SK-N-MC (cell line): ENCODE measurements at regions not wholly inside any gene's neighbourhood (a gene's known extent, or its start where the extent isn't known, plus 50 kb on each side); places are given as distances from the start of the nearest gene placed in this dataset.

Experiments used
- EZH2 ChIP-seq: fragments of 200-600 bp; sonication (generic); IDR thresholded peaks from one replicate; pipeline ENCODE4 v1.6.1; 2017; ENCODE audit warnings: antibody characterized with exemption
- POLR2AphosphoS5 ChIP-seq: IDR thresholded peaks from 2 replicates; pipeline ENCODE4 v1.6.1; 2012; ENCODE audit warnings: mild to moderate bottlenecking, low read depth, low read length, borderline replicate concordance

DNA sequence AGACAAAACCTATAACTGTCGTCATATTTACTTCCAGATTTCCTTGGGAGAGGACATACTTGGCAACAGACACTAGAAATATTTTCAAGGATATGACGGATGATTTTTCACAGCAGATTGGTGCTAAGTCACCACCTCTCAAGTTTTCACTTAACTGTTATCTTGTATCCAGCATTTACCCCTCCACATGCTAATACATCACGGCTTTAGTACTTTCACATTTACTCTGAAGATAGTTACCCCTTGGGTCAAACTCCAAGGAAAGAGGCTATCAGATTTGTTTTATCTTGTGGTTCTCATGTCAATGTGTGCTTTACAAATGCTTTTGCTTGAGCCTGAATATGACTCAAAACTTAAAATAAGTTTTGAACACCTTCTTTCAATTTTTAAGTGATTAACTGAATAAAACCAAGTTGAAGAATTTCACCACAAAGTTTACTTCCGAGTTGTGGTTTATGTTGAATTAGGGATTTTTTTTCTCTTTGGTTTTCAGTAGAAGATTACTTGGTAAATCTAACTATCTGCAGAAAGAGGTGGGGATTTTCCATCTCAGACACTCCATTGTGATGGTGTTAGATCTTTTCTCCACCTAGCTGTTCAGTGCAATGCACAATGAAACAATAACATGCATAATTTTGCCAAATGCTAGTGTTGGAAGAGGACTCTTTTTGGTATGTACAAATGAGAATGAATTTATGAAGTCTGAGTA is 75.4 kb upstream of the FAT1 start:
- TF ChIP-seq EZH2 = no peak
- TF ChIP-seq POLR2AphosphoS5 = no peak
